ENCODE measurements at regions not wholly inside any gene's neighbourhood (a gene's known extent, or its start where the extent isn't known, plus 50 kb on each side); places are given as distances from the start of the nearest gene placed in this dataset.

DNA sequence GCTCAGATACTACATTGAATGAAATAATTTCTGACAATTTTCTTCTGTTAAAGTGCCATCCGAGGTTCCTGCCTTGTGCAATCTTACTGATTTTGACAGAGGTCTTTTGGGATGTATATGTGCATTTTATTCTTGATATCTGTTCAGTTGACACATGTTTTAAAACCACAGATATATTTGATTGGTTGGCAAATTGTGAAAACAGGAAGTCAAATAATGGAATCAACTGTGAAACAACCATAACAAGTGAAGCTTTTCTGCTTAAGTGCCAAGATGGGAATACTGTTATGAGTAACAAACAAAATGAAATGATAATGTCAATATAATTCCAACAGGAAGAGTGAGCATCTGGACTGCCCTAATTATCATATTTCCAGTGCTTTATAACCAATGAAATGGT, 84.9 kb upstream of the TET2 start:
- TF ChIP-seq RAD21 (IDR thresholded peaks at IDR 0.05 in 1 of 2, conservative IDR thresholded peaks at IDR 0.05 in 1 of 2; ENCODE audit: low read depth in 2 of 2, low read length in 2 of 2): no peak
- no peak for TF ChIP-seq CTCF (IDR thresholded peaks at IDR 0.05; ENCODE audit: control extremely low read depth in 1 of 3, insufficient read depth in 1 of 3, low read depth in 1 of 3, low read length in 3 of 3)
- TF ChIP-seq POLR2AphosphoS5 (IDR thresholded peaks at IDR 0.05; ENCODE audit: low read depth, low read length): no peak
- no peak for TF ChIP-seq SIN3A (conservative IDR thresholded peaks at IDR 0.05 in 1 of 2, IDR thresholded peaks at IDR 0.05 in 1 of 2; ENCODE audit: low read depth in 1 of 2, low read length in 2 of 2)
- no peak for TF ChIP-seq CREB1 (IDR thresholded peaks at IDR 0.05)
- TF ChIP-seq ATF2 (IDR thresholded peaks at IDR 0.05; ENCODE audit: low read length): no peak
- no peak for TF ChIP-seq BACH1 (IDR thresholded peaks at IDR 0.05; ENCODE audit: low read length)

Measured in H1 (cell line).